ENCODE measurements at regions not wholly inside any gene's neighbourhood (a gene's known extent, or its start where the extent isn't known, plus 50 kb on each side); places are given as distances from the start of the nearest gene placed in this dataset.
"Not testable (repeated sequence)": the region's sequence is repeated elsewhere in the genome, so short reads cannot be mapped to it uniquely, and the experiment has no call there.

DNA sequence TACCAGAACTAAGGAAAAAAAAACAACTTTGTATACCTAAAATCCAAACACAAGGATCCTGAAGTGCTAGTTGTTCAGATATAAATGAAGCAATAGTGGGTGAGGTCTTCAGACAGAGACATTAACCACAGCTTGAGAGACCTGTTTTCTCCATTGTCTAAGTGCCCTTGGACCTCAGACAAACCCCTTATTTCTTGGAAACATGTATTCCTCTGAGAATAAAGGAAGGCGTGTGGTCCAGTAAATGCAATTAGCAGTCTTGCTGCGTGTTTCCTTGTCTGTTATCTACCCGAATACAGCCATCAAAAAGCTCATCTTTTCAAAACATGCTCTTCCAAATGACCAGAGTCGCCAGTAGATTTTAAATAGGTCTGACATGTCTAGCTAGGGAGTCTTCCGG is 291.1 kb upstream of the NFIA start:
- no peak for DNase-seq

DNA sequence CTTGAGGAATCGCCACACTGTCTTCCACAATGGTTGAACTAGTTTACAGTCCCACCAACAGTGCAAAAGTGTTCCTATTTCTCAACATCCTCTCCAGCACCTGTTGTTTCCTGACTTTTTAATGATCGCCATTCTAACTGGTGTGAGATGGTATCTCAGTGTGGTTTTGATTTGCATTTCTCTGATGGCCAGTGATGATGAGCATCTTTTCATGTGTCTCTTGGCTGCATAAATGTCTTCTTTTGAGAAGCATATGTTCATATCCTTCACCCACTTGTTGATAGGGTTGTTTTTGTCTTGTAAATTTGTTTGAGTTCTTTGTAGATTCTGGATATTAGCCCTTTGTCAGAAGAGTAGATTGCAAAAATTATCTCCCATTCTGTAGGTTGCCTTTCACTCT is 309.3 kb upstream of the NFIA start:
- DNase-seq = not testable (repeated sequence)

DNA sequence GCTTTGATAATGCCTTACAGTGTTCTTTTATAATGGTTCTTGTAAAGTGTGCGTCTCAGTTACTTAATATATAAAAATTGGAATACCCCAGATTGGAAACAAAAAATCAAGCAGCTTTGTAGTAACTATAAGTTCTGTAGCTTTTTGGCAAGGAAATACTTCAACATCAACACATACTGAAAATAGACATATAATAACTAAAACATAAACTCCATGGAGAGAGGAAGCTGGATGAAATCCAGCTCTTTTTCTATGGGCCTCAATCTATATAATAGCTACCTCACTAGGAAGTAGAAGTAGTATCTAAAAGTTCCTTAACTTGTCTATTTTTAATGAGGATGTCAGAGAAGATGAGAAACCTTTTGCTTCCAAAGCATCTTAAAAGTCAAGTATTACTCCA is 313.3 kb upstream of the NFIA start:
- no peak for DNase-seq

DNA sequence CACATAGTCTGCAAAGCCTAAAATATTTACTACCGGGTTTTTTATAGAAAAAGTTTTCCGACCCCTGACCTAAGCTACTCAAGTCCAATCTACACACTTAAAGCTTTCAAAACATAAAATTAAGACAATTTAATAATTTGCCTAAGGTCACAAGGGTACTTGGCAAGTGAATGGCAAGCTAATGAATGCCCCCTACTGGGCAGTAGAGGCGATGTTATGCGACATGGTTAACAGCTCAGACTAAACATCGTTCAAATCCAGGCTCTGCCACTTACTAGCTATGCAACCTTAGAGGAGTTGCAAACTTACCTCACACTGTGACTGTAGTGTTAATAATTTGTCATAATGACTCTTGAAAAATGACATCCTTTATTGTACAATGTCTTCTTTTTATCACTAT is 317.2 kb upstream of the NFIA start:
- DNase-seq = peak; percentile 14

DNA sequence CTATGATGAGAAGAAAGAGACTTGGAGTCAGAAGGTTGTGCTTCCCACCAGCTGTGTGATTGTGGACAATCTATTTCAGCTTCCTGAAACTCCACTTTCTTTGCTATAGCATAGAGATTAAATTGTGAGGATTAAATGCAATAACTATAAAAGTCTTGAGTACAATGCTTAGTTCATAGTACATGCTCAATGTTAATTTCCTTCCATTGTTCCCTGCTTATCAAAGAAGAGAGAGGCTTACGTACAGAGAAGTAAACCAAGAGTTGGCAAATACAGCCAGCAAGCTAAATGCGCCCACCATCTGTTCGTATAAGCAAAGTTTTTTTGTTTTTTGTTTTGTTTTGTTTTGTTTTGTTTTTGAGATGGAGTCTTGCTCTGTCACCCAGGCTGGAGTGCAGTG is 317.9 kb upstream of the NFIA start:
- no peak for DNase-seq

DNA sequence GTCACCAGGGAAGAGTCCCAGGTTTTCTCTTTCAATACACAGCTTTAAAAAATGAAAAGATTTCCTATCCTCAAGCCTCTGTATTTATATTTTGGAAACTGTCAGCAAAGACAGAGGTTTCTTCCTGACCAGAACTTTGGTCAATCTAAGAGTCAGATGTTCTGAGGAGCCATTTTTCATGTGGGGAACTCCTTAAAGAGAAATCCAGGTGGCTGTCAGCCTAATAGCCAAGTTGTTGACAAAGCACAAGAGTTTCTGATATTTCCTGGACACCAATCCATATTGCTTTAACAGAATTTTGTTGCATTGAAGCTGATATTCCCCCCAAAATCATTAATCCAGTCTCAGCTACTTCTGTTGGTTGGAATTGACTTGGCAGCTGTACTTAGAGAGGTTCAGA is 318.6 kb upstream of the NFIA start:
- no peak for DNase-seq

DNA sequence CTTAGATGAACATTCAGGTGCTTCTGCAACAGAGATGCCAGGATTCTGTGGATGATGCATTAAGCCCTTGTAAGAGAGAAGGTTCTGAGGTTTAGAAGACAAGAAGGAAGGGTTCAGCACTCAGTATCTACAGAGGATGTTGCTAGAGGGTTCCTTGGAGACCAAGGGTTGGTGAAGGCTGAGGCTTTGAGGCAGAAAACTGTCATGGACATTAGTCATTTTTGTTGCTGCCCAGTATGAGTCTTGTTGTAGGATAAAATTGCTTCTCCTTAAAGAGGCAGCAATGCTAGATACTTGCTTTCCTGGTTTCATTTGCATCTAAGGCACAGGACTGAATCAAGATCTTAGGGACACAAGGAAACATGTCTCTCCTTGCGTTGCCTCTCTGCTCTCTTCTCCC is 319.4 kb upstream of the NFIA start:
- no peak for DNase-seq

DNA sequence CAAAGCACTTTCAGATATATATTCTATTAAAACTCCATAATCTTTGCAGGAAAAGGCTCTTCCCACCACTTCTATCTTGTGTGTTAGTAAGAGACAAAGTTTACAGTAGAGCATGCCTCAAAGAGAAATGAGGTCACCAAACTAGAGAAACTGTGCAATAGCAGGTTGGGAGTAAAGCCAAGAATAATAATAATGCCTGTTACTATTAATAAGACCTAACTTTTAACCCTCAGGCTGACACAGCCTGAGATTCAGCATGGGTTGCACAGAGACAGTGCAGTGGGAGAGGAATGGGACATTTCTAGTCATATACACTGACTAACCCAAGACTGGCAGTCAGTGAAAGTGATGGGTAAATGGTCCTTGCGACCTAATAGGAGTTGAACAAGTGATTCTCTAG is 320.2 kb upstream of the NFIA start:
- DNase-seq = no peak

DNA sequence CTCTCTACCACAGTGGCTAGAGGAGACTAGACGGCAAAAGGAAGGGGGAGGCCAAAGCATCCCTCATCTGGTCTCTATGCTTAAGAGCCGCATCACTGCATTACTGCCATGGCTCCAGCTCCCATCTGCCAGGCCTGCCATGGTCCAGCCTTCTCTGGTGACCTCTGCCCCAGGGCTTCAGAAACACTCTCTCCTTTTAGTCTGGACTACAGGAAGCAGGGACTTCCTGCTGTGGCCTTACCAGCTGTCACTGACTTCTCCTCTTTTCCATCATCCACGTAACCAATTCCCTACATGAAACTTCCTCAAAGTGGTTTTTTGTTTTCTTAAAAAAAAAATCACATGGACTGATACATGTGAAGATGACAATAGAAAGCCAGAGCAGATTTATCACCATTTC is 323.1 kb upstream of the NFIA start:
- DNase-seq = no peak

DNA sequence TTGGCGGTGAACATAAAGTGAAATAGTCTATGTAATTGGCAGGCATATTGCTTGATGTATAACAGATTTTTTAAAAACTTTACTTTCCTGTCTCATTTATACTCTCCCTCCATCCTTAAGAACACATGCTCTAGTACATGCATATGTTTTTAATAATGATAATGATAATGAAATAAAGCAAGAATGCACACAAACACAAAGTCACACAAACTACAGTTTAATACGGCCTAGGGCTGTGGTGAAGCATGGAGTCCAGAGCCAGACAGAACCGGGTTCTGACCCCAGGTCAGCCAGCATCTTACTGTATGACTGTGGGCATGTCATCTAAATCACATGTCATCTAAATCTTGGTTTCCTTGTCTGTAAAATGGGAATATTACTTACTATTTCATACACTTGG is 324.9 kb upstream of the NFIA start:
- no peak for DNase-seq

DNA sequence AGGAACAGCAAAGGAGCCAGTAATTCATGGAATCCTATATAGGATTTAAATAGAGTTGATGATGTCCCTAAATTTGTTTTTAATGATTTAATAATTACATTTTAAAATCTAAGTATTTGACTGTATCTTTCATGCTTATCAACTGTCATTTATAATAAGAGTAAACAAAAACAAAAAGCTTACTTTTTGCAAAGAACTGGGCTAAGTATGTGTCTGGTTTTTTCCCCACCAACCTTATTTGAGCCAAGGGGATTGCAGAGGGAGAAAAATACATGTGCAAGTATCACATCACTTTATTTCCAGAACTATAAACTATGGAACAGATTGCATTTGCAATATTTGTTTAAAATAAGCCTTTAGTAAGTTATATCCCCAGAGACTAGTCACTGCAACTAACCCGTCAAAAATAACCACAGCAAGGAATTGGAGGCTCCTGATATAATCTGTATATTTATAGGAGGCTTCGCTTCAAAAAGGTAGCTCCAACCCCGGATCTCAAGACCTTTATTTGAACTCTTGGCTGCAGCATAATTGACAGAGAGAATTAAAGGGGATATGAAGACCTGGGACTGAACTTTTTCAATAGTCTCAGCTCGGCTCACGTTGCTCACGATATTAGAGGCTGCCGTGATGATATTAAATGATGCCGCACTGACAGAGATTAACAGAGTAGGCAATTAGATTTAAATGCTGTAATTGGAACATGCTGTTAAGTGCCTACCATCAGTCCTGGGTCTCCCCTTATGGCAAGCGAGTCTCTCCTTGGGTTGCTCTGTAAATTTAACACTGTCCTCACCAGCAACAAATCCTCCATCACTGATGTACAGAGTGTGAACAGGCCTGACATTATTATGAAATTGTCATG is 329.1 kb upstream of the NFIA start:
- no peak for DNase-seq

DNA sequence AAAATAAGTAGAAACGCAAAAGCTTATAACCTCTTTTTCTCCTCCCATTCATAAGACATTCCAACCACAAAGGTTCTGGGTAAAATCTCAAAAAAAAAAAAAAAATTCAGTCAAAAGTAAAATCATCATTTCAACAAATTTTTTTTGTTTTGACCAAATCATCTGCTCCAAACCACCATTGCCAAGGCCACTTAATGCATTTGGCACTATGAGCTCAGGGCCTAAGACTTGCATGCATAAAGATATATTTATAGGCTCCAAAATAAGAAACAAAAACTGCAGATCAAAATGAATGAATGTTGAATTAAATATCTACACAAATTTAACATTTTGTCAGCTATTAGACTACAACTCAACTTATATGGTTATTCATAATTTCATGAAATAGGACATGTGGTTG is 331.1 kb upstream of the NFIA start:
- no peak for DNase-seq

DNA sequence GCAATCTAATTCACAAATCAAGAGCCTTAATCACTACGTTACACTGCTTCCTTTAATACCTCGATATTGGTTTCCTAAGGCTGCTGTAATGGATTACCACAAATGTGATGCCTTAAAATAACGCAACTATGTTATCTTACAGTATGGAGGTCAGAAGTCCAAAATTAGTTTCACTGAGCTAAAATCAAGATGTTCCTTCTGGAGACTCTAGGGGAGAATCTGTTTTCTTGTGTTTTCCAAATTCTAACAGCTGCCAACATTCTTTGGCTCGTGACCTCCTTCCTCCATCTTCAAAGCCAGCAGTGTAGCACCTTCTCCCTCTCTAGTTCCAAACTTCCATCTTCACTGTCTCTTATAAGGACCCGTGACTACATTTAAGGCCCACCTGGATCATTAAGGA is 335.0 kb upstream of the NFIA start:
- no peak for DNase-seq

DNA sequence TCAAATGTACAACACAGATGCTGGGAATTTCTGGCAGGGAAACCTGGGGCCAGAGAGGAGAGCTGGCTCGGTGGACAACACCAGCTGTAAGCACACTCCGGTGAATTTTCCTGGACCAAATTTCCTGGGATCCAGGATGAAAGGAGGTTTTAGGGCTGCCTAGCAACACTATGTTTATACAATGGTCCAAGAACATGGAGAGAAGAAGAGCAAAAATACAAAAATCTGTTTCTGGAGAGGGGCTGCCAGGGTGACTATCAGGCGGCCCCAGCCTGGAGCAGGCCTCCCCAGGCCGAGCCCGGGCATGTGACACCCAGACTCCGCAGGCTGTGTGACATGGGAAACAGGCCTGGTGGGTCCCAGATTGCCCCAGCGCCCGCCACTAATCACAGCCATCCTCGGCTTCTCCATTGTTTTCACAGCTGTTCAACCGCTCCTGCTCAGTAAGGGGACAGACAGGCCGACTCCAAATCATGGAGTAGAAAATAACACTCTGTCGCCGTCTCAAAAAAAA is 336.0 kb upstream of the NFIA start:
- peak; percentile 80 for DNase-seq

DNA sequence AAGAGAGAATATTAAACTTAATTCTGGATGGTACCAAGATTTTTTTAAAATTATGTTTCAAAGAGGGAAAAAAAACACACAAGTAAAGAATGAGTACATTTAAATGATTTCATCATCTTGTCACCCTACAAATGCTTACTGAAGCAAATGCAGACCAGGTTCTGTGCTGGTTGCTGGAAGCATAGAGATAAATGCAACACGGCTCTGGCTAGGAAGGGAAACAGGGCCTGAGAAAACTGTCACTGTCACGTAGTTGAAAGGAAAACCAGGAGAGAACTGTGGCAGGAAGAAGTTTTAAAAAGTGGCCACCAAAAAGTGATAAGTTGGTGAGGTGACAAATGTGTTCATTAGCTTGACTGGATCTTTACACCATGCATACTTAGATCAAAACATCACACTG is 336.9 kb upstream of the NFIA start:
- DNase-seq = peak; percentile 17

DNA sequence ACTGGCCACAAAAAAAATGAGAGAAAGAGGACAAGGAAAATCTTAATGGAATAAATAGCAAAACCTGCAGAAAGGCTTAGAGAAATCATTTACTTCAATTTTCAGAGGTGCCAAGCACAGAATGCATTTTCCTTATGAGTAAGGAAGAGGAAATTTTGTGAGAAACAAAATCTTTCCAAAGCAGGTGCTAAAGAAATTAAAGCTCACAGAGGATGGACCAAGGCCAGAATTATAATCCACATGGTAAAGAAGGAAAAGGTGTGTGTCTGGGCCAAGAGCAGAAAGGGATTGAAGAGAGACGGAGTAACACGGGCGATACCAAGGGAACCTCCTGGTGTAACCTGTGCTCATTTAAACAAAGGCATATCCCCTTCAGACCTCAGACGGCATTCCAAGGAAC is 340.0 kb upstream of the NFIA start:
- DNase-seq = no peak

DNA sequence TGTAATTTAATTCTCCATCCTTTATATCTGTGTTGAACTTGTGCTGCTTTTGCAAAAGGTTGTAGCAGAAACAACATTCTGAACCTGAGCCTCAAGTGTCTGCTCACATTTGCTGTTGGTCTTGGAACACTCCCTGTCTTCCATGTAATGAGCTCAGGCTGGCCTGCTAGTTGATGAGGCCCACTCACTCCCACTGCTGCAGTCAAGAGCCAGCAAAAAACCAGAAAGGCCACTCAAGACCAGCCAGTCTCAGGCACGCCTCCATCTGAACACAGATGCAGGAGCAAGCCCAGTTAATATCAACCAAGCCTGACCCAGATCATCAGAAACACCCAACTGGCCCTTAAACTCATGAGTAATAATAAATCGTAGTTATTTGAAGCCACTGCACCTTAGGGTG is 342.2 kb upstream of the NFIA start:
- DNase-seq = no peak

DNA sequence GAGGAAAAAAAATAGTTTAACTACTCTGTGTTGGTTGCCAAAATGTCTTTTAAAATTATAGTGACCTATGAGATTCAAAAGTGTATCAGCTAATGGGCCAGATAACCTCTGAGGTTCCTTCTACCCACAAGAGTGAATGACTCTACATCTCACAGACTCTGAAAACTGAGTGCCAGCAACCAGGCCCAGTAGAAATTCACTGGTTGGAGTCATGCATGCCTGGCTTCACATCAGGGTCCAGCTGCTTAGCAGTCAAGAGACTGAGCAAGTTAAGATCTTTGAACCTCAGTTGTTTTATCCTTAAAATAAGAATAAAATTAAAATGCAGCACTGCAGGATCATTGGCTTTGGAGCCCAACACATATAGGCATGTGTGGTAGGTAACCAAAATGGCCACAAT is 342.6 kb upstream of the NFIA start:
- no peak for DNase-seq

DNA sequence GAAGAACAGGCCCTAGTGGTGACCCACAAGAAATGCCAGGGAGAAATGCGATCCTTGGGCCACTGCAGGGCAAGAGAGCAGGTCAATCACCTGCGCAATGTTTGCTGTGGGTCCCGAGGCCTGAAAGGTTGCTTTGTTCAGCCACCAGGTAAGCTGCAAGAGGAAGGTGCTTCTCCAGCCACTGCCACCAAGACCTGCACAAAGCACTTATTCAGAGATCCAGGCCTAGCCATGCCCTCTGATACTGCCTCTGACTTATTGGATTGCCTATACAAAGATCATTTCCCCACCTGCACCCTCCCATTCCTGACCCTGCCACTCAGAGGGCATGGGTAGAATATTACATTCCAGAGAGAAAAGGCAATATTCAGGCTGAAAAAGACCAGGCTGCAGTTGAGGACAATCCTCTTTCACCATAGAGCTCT is 349.4 kb upstream of the NFIA start:
- no peak for DNase-seq

DNA sequence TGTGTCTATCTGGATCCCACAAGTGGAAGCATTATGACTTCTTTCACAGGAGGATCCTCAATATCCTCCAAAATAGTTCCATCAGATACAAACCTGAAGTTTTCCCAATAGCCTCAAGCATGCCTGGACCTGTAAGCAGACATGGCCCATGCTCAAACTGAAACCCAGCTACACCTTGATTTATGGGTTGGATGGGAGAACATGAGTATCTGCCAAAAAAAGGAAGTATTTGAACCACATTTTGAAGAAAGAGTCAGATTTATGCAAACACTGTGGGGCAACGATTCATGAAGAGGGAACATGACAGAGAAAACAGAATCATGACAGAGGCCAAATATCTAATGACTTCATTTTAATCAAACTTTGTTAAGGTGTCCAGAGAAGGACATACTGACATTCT is 351.0 kb upstream of the NFIA start:
- no peak for DNase-seq

DNA sequence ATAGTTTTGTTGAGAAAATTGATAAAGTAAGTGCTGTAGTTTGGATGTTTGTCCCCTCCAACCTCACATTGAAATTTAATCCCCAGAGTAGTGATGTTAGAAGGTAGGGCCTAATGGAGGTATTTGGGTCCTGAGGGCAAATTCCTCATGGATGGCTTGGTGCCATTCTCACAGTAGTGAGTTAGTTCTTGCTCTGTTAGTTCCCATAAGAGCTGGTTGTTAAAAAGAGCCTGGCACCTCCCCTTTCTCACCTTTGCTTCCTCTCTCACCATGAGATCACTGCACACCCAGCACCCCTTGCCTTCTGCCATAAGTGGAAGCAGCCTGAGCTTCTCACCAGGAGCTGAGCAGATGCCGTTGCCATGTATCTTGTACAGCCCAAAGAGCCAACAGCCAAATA is 354.8 kb upstream of the NFIA start:
- no peak for DNase-seq

DNA sequence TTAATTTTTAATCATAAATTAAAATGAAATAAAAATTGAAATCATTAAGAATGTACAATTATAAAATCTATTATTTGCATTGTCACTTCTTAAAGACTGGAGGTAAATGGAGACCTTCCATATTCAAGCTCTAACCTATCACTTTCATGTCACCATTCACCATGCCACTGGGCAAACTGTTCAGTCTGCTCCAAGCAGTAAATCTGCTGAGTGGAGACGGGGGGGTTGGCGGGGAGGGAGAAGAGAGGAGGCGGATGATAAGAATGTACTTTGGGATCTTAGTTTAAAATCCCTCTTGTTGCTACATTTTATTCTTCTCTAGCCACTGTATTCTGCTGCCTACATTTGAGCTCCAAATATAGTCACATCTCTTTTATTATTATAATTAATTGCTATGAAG is 365.9 kb upstream of the NFIA start:
- DNase-seq = no peak

DNA sequence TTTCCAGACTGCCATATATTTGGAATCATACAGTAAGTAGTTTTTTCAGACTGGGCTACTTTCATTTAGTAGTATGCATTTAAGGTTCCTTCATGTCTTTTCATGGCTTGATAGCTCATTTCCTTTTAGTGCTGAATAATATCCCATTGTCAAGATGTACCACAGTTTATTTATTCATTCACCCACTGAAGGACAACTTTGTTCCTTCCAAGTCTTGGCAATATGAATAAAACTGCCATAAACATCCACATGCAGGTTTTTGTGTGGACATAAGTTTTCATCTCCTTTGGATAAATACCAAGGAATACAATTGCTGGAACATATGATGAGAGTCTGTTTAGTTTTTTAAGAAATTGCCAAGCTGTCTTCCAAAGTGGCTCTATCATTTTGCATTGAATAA is 366.4 kb upstream of the NFIA start:
- DNase-seq = no peak

DNA sequence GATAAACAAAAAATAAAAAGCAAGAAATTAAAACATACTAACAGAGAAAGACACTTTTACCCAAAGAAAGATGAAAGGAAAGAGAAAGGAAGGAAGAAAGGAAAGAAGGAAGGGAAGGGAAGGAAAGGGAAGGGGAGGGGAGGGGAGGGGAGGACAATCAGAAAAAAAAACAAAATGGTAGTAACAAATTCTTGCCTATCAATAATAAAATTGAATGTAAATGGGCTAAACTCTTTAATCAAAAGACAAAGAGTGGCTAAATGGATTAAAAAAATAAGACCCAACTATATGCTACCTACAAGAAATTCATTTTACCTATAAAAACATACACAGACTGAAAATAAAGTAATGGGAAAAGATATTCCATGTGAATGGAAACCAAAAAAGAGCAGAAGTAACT is 372.9 kb upstream of the NFIA start:
- DNase-seq = no peak

DNA sequence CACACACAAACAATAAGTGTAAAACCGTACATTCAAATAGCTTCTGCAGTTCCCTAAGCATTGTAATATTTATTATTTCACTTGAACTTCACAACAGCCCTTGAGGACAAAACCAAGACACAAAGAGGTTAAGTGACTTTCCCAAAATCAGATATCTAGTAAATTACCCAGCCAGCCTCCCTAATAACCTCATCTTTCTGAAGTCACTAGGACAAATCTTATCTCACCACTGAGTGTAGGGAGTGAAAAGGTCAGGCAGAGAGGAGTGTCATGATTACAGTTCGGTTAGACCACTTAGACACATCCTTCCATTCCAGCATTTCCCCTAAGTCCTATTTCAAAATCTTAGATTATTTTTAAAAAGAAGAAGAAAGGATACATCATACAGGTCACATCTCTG is 377.3 kb upstream of the NFIA start:
- DNase-seq = no peak

All from NCI-H1694 (cell line).